GM18511 (cell line): ENCODE measurements at regions not wholly inside any gene's neighbourhood (a gene's known extent, or its start where the extent isn't known, plus 50 kb on each side); places are given as distances from the start of the nearest gene placed in this dataset.

Experiments
- ATAC-seq: cut with Tn5 transposase; IDR thresholded peaks from one replicate; pipeline ENCODE4 v1.9.1; 2021; ENCODE audit warnings: mild to moderate bottlenecking, moderate library complexity; ENCODE audit not compliant: unreplicated experiment

- ATAC-seq = no peak
Observed at GRCh38 chr5:138626333-138626944, 51.2 kb upstream of the HSPA9 start.

GRCh38 chr5:138625134-138625533, 49.9 kb upstream of the HSPA9 start:
- no peak for ATAC-seq
